Lung (tissue), 11 donors: ENCODE measurements at regions not wholly inside any gene's neighbourhood (a gene's known extent, or its start where the extent isn't known, plus 50 kb on each side); places are given as distances from the start of the nearest gene placed in this dataset.

Experiments used
- ATAC-seq: fragments of 200-7000 bp; cut with Tn5 transposase; one replicate; pipeline ENCODE4 v1.9.1; 2020; ENCODE audit warnings: moderate number of reproducible peaks; ENCODE audit not compliant: insufficient read depth, low FRiP score
- DNase-seq, 3 donors: peaks; one replicate each; pipeline ENCODE4 v3.0.0-alpha.2; 2013 to 2017
- H3K27ac ChIP-seq, 2 donors: one replicate each; pipeline ENCODE4 v1.5.1; 2013; ENCODE audit warnings: mild to moderate bottlenecking in 2 of 2, moderate library complexity in 2 of 2, control low read depth in 1 of 2, inconsistent platforms in 1 of 2, low read depth in 1 of 2, low read length in 1 of 2
- H3K27me3 ChIP-seq, 3 donors: one replicate each; pipeline ENCODE4 v1.5.1; 2013; ENCODE audit warnings: low read length in 2 of 3; ENCODE audit not compliant: control insufficient read depth in 3 of 3, insufficient read depth in 3 of 3
- H3K36me3 ChIP-seq, 4 donors: one replicate each; pipeline ENCODE4 v1.5.1; 2013; ENCODE audit warnings: low read length in 4 of 4, mild to moderate bottlenecking in 1 of 4, moderate library complexity in 1 of 4; ENCODE audit not compliant: control insufficient read depth in 4 of 4, insufficient read depth in 4 of 4
- H3K4me1 ChIP-seq, 5 donors: one replicate each; pipeline ENCODE4 v1.5.1; 2013; ENCODE audit warnings: low read length in 5 of 5, mild to moderate bottlenecking in 2 of 5, moderate library complexity in 1 of 5; ENCODE audit not compliant: control insufficient read depth in 5 of 5, insufficient read depth in 5 of 5
- H3K4me3 ChIP-seq: one replicate; pipeline ENCODE4 v1.5.1; 2013; ENCODE audit warnings: mild to moderate bottlenecking, control low read depth, moderate library complexity
- H3K9ac ChIP-seq, 2 donors: one replicate each; pipeline ENCODE4 v1.5.1; 2013; ENCODE audit warnings: low read length in 2 of 2, control low read depth in 1 of 2; ENCODE audit not compliant: insufficient read depth in 1 of 2
- H3K9me3 ChIP-seq, 4 donors: one replicate each; pipeline ENCODE4 v1.5.1; 2013; ENCODE audit warnings: low read length in 3 of 4, mild to moderate bottlenecking in 1 of 4, moderate library complexity in 1 of 4; ENCODE audit not compliant: control insufficient read depth in 4 of 4, insufficient read depth in 3 of 4
- WGBS, 2 donors: extraction: QIAGEN DNeasy Blood & Tissue Kit; methylation state at CpG; one replicate each; pipeline ENCODE4 v1.1.7; 2013; 5-methylcytosine and 5-hydroxymethylcytosine counted together
- TF ChIP-seq, protein P1 (sequence below): IDR thresholded peaks from 2 replicates; pipeline ENCODE4 v1.5.1; 2012; ENCODE audit warnings: mild to moderate bottlenecking; ENCODE audit errors: control extremely low read depth, extremely low read depth
- donor health status: control.
- donor health status: control.
- donor health status: Bipolar disorder and iron deficiency.
- donor health status: healthy.
- donor health status: DM: yes; HTN: yes; CAD: no.

DNA sequence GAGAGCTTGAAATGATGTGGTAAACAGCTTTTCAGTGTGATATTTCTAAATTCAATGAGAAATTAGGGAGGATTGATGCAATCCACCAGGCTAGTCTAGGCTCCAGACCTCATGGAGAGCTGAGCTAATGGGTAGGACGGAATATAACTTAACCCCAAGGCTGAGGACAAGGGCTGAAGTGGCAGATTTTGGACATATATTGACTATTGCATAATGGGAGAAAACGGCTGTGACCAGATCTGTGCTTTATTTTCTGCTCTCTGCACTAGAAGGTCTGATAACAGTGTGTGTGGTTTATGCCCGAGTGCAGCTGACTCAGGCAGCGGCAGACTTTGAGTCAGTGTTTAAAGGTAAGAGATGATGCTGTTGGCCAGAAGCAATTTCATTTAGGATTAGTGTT lies 70.6 kb downstream of the ACTBL2 start:
- TF ChIP-seq, protein P1, sequence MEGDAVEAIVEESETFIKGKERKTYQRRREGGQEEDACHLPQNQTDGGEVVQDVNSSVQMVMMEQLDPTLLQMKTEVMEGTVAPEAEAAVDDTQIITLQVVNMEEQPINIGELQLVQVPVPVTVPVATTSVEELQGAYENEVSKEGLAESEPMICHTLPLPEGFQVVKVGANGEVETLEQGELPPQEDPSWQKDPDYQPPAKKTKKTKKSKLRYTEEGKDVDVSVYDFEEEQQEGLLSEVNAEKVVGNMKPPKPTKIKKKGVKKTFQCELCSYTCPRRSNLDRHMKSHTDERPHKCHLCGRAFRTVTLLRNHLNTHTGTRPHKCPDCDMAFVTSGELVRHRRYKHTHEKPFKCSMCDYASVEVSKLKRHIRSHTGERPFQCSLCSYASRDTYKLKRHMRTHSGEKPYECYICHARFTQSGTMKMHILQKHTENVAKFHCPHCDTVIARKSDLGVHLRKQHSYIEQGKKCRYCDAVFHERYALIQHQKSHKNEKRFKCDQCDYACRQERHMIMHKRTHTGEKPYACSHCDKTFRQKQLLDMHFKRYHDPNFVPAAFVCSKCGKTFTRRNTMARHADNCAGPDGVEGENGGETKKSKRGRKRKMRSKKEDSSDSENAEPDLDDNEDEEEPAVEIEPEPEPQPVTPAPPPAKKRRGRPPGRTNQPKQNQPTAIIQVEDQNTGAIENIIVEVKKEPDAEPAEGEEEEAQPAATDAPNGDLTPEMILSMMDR, result no peak
- Histone ChIP-seq H3K27ac (no peak overlapping the region), H3K27me3 (no peaks in the 10 kb centered on the region), H3K9ac (no peak overlapping the region), H3K4me3 (no peak overlapping the region), H3K36me3 (no peaks in the 10 kb centered on the region), H3K9me3 (no peaks in the 10 kb centered on the region), H3K4me1 (peaks cover 0 to 62% (median 22%) of the 10 kb centered on the region in 5 donors)
- 60 to 73% methylated on average over 4 of the region's 4 CpGs for WGBS, 2 donors
- DNase-seq (peak; percentile 82 to 99 (median 97)), ATAC-seq (no peak)

DNA sequence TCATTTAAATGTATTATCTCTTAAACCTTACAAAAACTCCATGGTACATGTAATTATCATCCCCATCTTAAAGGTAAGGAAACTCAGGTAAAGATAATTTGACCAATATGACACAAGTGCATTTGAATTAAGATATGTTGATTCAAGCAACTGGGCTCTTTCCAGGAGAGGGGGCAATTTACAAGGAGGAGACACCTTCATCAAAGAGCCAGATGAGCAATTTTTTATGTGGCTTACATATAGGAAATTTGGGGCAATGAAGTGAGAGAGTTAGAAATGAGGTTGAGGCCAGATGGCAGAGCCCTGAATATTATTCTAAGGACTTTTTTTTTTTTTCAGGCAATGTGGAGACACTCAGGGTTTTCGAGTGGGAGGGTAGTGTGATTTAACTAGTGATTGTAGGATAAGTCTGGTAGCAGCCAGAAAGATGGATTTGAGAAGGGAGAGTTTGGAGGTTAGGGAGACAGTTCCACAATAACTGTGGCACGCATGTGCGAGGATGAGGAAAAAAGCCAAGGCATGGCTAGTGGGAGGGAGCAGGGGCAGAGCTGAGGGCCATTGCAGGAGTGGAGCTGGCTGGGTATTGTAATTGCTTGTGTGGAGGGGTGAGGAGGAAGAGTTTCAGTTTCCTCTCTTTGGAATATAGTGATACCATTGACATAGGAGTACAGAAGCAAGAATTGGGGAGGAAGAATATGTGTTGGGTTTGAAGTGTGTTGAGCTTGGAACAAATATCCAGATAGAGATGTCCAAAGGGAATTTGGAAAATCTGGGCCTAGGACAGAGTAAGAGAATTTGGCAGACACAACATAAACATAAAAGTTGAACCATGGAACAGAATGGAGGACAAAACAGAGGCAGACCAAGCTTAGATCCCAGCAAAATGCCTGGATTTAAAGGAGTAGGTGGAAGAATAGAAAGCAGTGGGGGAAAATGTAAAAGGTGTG lies 72.0 kb downstream of the ACTBL2 start:
- TF ChIP-seq, protein P1, result no peak
- H3K4me1 ChIP-seq, result peaks cover 0 to 66% (median 28%) of the 10 kb centered on the region in 5 donors
- WGBS, 2 donors, result 76 to 86% methylated on average over 3 of the region's 3 CpGs

DNA sequence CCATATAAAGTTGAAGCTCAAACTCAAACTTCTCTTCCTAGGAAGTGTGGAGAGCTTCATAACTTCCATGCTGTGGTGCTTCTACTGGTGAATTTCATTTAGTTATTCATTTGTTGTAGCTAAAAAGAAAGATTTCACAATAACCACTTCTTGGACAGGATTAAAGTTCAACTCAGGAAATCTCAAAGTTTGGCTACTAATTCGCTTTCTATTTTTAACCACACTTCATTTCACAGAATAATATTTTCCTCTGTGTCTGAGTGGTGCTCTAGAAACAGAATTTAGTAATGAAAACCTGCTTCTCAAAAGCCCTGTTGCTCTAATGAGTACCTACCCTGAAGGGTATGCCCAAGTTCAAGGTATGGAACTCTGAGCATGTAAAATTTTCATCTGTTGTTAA lies 73.9 kb downstream of the ACTBL2 start:
- H3K9ac ChIP-seq, result no peak overlapping the region
- H3K36me3 ChIP-seq, result no peaks in the 10 kb centered on the region
- ATAC-seq (peak; percentile 43), DNase-seq (peak in 2 of 3 donors; percentile 74 to 93)
- H3K27me3 ChIP-seq, result no peaks in the 10 kb centered on the region
- no peaks in the 10 kb centered on the region for H3K9me3 ChIP-seq
- 27 to 38% methylated on average over 1 of the region's 1 CpG for WGBS, 2 donors
- peaks cover 0 to 74% (median 34%) of the 10 kb centered on the region in 5 donors for H3K4me1 ChIP-seq
- H3K4me3 ChIP-seq, result no peak overlapping the region
- no peak overlapping the region for H3K27ac ChIP-seq
- TF ChIP-seq, protein P1, result no peak

More for the DNA sequence above, 72.0 kb downstream of the ACTBL2 start:
- ATAC-seq (no peak), DNase-seq (peak in 1 of 3 donors; percentile 37)
- H3K9ac ChIP-seq, result no peak overlapping the region
- no peaks in the 10 kb centered on the region for H3K36me3 ChIP-seq
- H3K4me3 ChIP-seq, result no peak overlapping the region
- no peaks in the 10 kb centered on the region for H3K9me3 ChIP-seq
- no peaks in the 10 kb centered on the region for H3K27me3 ChIP-seq
- H3K27ac ChIP-seq, result no peak overlapping the region
